ENCODE measurements at regions not wholly inside any gene's neighbourhood (a gene's known extent, or its start where the extent isn't known, plus 50 kb on each side); places are given as distances from the start of the nearest gene placed in this dataset.

- TF ChIP-seq, protein P1, sequence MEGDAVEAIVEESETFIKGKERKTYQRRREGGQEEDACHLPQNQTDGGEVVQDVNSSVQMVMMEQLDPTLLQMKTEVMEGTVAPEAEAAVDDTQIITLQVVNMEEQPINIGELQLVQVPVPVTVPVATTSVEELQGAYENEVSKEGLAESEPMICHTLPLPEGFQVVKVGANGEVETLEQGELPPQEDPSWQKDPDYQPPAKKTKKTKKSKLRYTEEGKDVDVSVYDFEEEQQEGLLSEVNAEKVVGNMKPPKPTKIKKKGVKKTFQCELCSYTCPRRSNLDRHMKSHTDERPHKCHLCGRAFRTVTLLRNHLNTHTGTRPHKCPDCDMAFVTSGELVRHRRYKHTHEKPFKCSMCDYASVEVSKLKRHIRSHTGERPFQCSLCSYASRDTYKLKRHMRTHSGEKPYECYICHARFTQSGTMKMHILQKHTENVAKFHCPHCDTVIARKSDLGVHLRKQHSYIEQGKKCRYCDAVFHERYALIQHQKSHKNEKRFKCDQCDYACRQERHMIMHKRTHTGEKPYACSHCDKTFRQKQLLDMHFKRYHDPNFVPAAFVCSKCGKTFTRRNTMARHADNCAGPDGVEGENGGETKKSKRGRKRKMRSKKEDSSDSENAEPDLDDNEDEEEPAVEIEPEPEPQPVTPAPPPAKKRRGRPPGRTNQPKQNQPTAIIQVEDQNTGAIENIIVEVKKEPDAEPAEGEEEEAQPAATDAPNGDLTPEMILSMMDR (conservative IDR thresholded peaks at IDR 0.05 in 1 of 2, IDR thresholded peaks at IDR 0.05 in 1 of 2; ENCODE audit: extremely low read depth in 1 of 2, insufficient read depth in 1 of 2, low read depth in 1 of 2, low read length in 2 of 2) = no peak
- no peak for TF ChIP-seq EZH2 (IDR thresholded peaks at IDR 0.05; ENCODE audit: borderline replicate concordance, low read length)
These were observed 200.8 kb downstream of the TFCP2L1 start for GRCh38 chr2:121084130-121084680.

Measured in mammary epithelial cell (primary cell).